ENCODE measurements at regions not wholly inside any gene's neighbourhood (a gene's known extent, or its start where the extent isn't known, plus 50 kb on each side); places are given as distances from the start of the nearest gene placed in this dataset.

DNA sequence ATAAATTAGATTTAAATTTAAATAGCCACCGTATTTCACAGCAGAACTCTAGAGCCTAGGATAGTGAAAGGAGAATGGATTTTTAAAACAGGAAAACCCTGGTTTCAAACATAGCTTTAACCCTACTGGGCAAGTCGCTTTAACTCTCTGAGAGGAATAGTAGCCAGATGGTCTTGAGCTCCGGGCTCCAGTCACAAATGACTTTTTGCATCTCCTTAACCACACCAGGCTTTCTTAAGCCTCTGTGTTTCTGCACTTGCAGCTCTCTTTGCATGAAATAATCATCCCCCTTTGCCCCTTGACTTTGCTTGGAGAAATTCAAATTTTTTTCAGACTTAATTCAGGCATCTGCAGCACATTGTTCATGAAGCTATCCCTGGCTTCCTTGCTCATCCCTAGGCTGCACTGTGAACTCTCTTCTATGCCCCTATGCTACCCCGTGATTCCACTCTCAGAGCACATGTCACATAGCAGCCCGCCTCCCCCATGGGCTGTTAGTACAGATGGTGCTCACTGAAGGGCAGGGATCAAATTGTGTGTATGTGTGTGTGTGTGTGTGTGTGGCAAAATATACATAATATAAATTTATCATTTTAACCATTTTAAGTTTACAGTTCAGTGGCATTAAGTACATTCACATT is 68.8 kb upstream of the DAB1 start:
- TF ChIP-seq, protein P1, sequence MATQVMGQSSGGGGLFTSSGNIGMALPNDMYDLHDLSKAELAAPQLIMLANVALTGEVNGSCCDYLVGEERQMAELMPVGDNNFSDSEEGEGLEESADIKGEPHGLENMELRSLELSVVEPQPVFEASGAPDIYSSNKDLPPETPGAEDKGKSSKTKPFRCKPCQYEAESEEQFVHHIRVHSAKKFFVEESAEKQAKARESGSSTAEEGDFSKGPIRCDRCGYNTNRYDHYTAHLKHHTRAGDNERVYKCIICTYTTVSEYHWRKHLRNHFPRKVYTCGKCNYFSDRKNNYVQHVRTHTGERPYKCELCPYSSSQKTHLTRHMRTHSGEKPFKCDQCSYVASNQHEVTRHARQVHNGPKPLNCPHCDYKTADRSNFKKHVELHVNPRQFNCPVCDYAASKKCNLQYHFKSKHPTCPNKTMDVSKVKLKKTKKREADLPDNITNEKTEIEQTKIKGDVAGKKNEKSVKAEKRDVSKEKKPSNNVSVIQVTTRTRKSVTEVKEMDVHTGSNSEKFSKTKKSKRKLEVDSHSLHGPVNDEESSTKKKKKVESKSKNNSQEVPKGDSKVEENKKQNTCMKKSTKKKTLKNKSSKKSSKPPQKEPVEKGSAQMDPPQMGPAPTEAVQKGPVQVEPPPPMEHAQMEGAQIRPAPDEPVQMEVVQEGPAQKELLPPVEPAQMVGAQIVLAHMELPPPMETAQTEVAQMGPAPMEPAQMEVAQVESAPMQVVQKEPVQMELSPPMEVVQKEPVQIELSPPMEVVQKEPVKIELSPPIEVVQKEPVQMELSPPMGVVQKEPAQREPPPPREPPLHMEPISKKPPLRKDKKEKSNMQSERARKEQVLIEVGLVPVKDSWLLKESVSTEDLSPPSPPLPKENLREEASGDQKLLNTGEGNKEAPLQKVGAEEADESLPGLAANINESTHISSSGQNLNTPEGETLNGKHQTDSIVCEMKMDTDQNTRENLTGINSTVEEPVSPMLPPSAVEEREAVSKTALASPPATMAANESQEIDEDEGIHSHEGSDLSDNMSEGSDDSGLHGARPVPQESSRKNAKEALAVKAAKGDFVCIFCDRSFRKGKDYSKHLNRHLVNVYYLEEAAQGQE (IDR thresholded peaks at IDR 0.05; ENCODE audit: low read depth): no peak

DNA sequence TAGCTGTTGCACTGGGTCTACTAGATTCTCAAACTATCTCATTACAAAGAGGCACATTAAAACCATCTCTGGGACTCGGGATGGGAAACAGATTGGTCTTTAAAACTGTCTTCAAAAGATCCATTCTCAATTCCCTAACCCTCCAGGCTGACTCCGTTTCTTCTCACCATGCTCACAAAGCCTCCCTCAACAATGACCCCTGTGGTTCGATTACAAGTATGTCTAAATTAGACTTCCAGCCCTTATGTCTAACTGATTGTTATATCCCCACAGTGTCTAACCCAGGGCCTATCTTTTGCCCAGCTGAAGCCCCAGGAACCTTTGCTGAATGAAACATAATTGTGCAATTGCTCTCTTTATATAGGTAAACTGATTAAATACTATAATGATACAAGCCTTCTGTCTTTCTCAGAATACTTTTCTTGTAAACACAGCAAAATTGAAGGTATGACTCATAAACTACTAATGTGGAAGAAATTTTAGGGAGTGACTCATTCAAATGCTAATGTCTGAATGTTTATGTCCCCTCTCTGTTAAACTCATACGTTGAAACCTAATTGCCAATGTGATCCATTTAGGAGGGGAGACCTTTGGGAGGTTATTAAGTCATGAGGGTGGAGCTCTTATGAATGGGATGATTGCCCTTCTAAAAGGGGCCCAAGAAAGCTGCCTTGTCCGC is 65.6 kb upstream of the DAB1 start:
- TF ChIP-seq, protein P2, sequence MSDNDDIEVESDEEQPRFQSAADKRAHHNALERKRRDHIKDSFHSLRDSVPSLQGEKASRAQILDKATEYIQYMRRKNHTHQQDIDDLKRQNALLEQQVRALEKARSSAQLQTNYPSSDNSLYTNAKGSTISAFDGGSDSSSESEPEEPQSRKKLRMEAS (IDR thresholded peaks at IDR 0.05): no peak
- TF ChIP-seq CREB1 (IDR thresholded peaks at IDR 0.05; ENCODE audit: low read depth): no peak
- no peak for TF ChIP-seq FOXM1 (IDR thresholded peaks at IDR 0.05; ENCODE audit: borderline replicate concordance, low read depth)
- no peak for TF ChIP-seq TCF12 (IDR thresholded peaks at IDR 0.05; ENCODE audit: low read depth)
- no peak for TF ChIP-seq RAD21 (IDR thresholded peaks at IDR 0.05; ENCODE audit: low read depth)
- no peak for TF ChIP-seq YY1 (IDR thresholded peaks at IDR 0.05; ENCODE audit: low read depth)
- no peak for TF ChIP-seq CEBPB (IDR thresholded peaks at IDR 0.05)
- TF ChIP-seq ZBTB7A (IDR thresholded peaks at IDR 0.05; ENCODE audit: low read depth): no peak
- TF ChIP-seq EP300 (IDR thresholded peaks at IDR 0.05; ENCODE audit: borderline replicate concordance): no peak
- TF ChIP-seq TAF1 (IDR thresholded peaks at IDR 0.05; ENCODE audit: low read depth): no peak
- no peak for TF ChIP-seq NFIC (IDR thresholded peaks at IDR 0.05)
- TF ChIP-seq, protein P1 (IDR thresholded peaks at IDR 0.05; ENCODE audit: low read depth): no peak
- TF ChIP-seq EGR1 (IDR thresholded peaks at IDR 0.05): no peak
- TF ChIP-seq, protein P3, sequence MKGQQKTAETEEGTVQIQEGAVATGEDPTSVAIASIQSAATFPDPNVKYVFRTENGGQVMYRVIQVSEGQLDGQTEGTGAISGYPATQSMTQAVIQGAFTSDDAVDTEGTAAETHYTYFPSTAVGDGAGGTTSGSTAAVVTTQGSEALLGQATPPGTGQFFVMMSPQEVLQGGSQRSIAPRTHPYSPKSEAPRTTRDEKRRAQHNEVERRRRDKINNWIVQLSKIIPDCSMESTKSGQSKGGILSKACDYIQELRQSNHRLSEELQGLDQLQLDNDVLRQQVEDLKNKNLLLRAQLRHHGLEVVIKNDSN (IDR thresholded peaks at IDR 0.05): no peak

DNA sequence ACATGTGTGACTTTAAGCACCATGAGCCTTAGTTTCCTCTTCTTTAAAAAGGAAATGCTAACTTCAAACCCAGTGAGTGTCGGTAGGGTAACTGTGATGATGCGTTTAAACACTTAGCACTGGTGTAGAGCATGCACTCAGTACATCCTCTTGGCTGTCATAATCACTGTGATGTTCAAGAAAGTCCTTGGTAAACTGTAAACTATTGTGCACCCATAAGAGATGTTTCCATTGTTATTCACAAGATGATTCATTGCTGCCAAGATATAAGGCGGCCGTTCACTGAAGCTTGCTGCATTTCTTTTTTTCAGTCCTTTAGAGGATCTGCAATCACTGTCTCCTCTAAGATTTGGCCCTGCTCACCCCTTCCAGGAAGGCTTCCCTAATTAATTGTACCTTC is 61.8 kb upstream of the DAB1 start:
- no peak for TF ChIP-seq ZBTB7A (IDR thresholded peaks at IDR 0.05; ENCODE audit: low read depth)
- no peak for TF ChIP-seq CEBPB (IDR thresholded peaks at IDR 0.05)
- TF ChIP-seq, protein P2 (IDR thresholded peaks at IDR 0.05): no peak
- no peak for TF ChIP-seq EGR1 (IDR thresholded peaks at IDR 0.05)
- TF ChIP-seq, protein P1 (IDR thresholded peaks at IDR 0.05; ENCODE audit: low read depth): no peak
- TF ChIP-seq RAD21 (IDR thresholded peaks at IDR 0.05; ENCODE audit: low read depth): no peak
- TF ChIP-seq YY1 (IDR thresholded peaks at IDR 0.05; ENCODE audit: low read depth): no peak
- TF ChIP-seq CREB1 (IDR thresholded peaks at IDR 0.05; ENCODE audit: low read depth): no peak
- TF ChIP-seq NFIC (IDR thresholded peaks at IDR 0.05): no peak
- TF ChIP-seq FOXM1 (IDR thresholded peaks at IDR 0.05; ENCODE audit: borderline replicate concordance, low read depth): no peak
- TF ChIP-seq TCF12 (IDR thresholded peaks at IDR 0.05; ENCODE audit: low read depth): no peak
- no peak for TF ChIP-seq EP300 (IDR thresholded peaks at IDR 0.05; ENCODE audit: borderline replicate concordance)
- TF ChIP-seq TEAD4 (IDR thresholded peaks at IDR 0.05): no peak
- no peak for TF ChIP-seq TAF1 (IDR thresholded peaks at IDR 0.05; ENCODE audit: low read depth)
- TF ChIP-seq, protein P3 (IDR thresholded peaks at IDR 0.05): no peak

DNA sequence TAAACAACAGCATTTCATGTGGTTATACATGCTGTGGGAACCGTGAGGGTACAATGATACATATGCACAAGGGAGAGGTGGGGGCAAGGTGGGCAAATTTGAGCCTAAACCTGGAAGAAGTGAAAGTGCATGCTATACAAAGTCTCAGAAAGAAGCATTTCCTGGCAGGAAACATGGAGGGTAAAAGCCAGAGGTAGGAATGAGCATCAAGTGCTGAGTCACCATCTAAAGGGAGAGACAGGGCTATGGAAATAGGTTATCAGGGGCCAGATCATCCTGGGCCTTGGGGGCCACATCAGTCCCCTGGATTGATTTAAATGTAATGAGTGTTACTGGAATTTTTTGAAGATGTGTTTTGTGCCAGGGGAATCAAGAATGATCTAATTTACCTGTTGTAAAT is 60.1 kb upstream of the DAB1 start:
- TF ChIP-seq ZBTB7A (IDR thresholded peaks at IDR 0.05; ENCODE audit: low read depth): no peak
- no peak for TF ChIP-seq EGR1 (IDR thresholded peaks at IDR 0.05)

Data from Ishikawa (cell line).